Lower lobe of right lung (tissue), 2 donors: ENCODE measurements at regions not wholly inside any gene's neighbourhood (a gene's known extent, or its start where the extent isn't known, plus 50 kb on each side); places are given as distances from the start of the nearest gene placed in this dataset.
"Not testable (repeated sequence)": the region's sequence is repeated elsewhere in the genome, so short reads cannot be mapped to it uniquely, and the experiment has no call there.

ENCODE experiments used
- ATAC-seq, 2 donors: fragments of 200-7000 bp; cut with Tn5 transposase; one replicate each; pipeline ENCODE4 v1.9.1; 2020 to 2022; ENCODE audit warnings: mild to moderate bottlenecking in 2 of 2, moderate library complexity in 2 of 2
- DNase-seq: peaks from one replicate; pipeline ENCODE4 v3.0.0-alpha.2; 2020
- H3K27ac ChIP-seq: fragments of 200-600 bp; one replicate; pipeline ENCODE4 v1.8.0; 2022
- H3K27me3 ChIP-seq: fragments of 200-600 bp; one replicate; pipeline ENCODE4 v1.8.0; 2022; ENCODE audit warnings: low read depth
- H3K36me3 ChIP-seq: fragments of 200-600 bp; one replicate; pipeline ENCODE4 v1.8.0; 2022; ENCODE audit warnings: mild to moderate bottlenecking
- H3K4me1 ChIP-seq: fragments of 200-600 bp; one replicate; pipeline ENCODE4 v1.8.0; 2022
- H3K4me3 ChIP-seq: fragments of 200-600 bp; one replicate; pipeline ENCODE4 v1.8.0; 2022; ENCODE audit warnings: mild to moderate bottlenecking
- H3K9me3 ChIP-seq: fragments of 200-600 bp; one replicate; pipeline ENCODE4 v1.8.0; 2022
- intact Hi-C: fragments of 100-400 bp; cut with DNase I; formaldehyde crosslinking; loops from one replicate; pipeline ENCODE4 v1.11.0; 2022
- TF ChIP-seq, protein P1 (sequence below): fragments of 200-600 bp; IDR thresholded peaks from one replicate; pipeline ENCODE4 v1.8.0; 2022; ENCODE audit warnings: antibody characterized with exemption, mild to moderate bottlenecking
- donor health status: DM: no; HTN: yes; CAD: no; lungs with severe emphysema.

DNA sequence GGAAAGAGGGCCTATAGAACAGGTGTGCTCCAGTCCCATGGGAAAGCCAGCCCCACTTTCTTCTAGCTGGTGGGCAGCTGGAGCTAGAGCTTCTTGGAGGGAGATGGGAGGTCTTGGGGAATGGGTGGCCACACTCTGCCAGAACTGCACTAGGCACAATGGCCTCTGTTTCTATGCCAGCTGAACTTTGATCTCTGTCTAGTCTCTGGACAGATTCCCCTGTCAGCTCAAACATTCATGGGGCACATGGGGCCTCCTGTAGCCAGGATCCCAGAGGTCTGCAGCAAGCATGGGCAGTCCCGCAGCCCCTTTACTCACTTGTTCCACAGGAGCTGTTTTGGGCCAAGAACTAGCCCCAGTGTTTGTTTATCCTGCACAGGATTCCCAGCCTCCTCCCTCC lies 591.3 kb upstream of the HS3ST5 start:
- Histone ChIP-seq H3K36me3 (no peaks in the 10 kb centered on the region), H3K27ac (no peak overlapping the region), H3K4me1 (no peaks in the 10 kb centered on the region), H3K27me3 (no peaks in the 10 kb centered on the region), H3K4me3 (no peak overlapping the region), H3K9me3 (no peaks in the 10 kb centered on the region)
- peak in 1 of 2 donors; percentile 25 for ATAC-seq
- TF ChIP-seq, protein P1, sequence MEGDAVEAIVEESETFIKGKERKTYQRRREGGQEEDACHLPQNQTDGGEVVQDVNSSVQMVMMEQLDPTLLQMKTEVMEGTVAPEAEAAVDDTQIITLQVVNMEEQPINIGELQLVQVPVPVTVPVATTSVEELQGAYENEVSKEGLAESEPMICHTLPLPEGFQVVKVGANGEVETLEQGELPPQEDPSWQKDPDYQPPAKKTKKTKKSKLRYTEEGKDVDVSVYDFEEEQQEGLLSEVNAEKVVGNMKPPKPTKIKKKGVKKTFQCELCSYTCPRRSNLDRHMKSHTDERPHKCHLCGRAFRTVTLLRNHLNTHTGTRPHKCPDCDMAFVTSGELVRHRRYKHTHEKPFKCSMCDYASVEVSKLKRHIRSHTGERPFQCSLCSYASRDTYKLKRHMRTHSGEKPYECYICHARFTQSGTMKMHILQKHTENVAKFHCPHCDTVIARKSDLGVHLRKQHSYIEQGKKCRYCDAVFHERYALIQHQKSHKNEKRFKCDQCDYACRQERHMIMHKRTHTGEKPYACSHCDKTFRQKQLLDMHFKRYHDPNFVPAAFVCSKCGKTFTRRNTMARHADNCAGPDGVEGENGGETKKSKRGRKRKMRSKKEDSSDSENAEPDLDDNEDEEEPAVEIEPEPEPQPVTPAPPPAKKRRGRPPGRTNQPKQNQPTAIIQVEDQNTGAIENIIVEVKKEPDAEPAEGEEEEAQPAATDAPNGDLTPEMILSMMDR, result no peak
- intact Hi-C loops, result no loop called here
- DNase-seq, result no peak

DNA sequence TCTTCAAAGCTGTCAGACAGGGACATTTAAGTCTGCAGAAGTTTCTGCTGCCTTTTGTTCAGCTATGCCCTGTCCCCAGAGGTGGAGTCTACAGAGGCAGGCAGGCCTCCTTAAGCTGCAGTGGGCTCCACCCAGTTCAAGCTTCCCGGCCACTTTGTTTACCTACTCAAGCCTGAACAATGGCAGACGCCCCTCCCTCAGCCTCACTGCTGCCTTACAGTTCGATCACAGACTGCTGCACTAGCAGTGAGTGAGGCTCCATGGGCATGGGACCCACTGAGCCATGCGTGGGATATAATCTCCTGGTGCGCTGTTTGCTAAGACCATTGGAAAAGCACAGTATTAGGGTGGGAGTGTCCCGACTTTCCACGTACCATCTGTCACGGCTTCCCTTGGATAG lies 585.9 kb upstream of the HS3ST5 start:
- H3K36me3 ChIP-seq, ATAC-seq, H3K27ac ChIP-seq, H3K4me3 ChIP-seq, H3K27me3 ChIP-seq, intact Hi-C loops, H3K9me3 ChIP-seq, H3K4me1 ChIP-seq: not testable (repeated sequence)
- DNase-seq, result peak; percentile 24

DNA sequence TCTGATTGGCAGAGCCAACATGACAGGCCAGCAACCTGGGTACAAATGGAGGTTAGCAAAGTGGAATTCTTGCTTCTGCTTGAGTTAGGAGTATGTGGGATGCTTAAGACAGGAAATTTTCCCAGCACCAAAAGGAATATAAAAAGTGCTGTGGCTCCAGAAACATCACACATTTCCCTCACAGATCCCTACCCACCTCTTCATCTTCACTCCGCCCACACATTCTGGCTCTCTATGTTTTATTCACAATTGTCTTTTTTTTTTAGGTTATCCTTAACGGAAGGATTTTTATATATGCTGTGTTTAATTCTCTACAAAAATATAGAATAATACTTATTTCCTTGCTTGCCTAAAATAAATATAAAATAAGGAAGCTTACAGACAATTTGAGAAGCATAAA lies 563.3 kb upstream of the HS3ST5 start:
- no peaks in the 10 kb centered on the region for H3K9me3 ChIP-seq
- H3K4me3 ChIP-seq, result no peak overlapping the region
- TF ChIP-seq, protein P1, result no peak
- intact Hi-C loops, result no loop called here
- no peaks in the 10 kb centered on the region for H3K27me3 ChIP-seq
- no peaks in the 10 kb centered on the region for H3K36me3 ChIP-seq
- no peaks in the 10 kb centered on the region for H3K4me1 ChIP-seq
- ATAC-seq, result no peak
- H3K27ac ChIP-seq, result no peak overlapping the region
- no peak for DNase-seq

DNA sequence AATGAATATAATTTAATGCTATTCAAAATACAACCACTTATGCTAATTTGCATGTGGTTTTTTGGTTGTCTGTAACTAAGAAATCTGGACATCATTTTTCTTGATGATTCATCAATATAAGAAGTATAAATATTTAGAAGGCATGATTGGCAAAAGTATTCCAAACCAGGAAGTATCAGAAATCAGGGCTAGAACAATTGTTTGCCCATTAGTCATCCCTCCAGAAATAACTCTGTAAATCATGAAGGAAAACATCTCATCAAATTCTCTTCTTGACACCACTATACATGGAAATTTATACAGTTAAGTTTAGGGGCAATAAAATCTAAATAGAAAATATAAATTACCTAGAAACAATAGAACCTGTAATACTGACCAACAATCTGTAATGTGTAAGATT lies 554.7 kb upstream of the HS3ST5 start:
- intact Hi-C loops, result no loop called here

DNA sequence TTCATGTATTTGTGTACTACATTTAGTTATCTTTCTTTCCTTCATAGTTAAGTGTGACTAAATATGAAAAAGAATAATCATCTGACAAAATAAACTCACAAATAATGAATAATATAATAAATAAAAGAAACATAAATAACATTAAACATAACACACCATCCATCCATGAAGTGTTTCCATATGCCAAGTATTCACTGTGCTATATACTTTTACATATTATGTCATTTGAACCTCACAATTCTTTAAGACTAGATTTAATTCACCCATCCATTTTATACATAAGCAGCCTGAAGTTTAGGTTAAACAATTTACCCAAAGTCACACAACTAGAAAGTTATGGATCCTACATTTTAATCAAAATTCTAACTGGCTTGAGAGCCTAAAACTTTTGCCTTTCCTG lies 549.4 kb upstream of the HS3ST5 start:
- TF ChIP-seq, protein P1, result no peak
- H3K27me3 ChIP-seq, result no peaks in the 10 kb centered on the region
- no peak overlapping the region for H3K4me3 ChIP-seq
- no peak overlapping the region for H3K27ac ChIP-seq
- DNase-seq, result no peak
- no peaks in the 10 kb centered on the region for H3K9me3 ChIP-seq
- intact Hi-C loops, result no loop called here
- no peak for ATAC-seq
- no peaks in the 10 kb centered on the region for H3K4me1 ChIP-seq
- H3K36me3 ChIP-seq, result no peaks in the 10 kb centered on the region

More for the DNA sequence above, 554.7 kb upstream of the HS3ST5 start:
- no peaks in the 10 kb centered on the region for H3K4me1 ChIP-seq
- TF ChIP-seq, protein P1, result no peak
- H3K27ac ChIP-seq, result no peak overlapping the region
- ATAC-seq (no peak), DNase-seq (no peak)
- H3K27me3 ChIP-seq, result no peaks in the 10 kb centered on the region
- H3K9me3 ChIP-seq, result peaks cover 9% of the 10 kb centered on the region
- H3K4me3 ChIP-seq, result no peak overlapping the region
- no peaks in the 10 kb centered on the region for H3K36me3 ChIP-seq

DNA sequence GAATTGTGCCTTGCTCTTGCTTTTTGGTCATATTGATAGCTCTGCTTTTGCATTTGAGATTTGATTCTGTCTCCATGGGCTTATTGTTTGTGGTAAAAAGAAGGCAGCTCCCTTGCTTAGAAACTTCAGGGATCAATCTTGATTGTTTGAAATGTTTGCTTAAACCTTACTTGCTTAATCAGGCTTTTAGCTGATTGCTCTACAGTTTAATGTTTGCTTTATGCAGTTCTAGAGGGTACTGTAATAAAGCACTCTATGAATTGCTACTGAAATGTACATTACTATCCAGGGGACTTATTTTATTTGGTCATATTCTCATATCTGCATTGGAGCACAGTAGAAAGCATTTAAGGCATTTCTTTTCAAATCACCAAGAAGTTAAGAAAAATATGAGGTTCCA lies 545.4 kb upstream of the HS3ST5 start:
- intact Hi-C loops, result no loop called here

More for the DNA sequence above, 545.4 kb upstream of the HS3ST5 start:
- DNase-seq, result no peak
- H3K27me3 ChIP-seq, result no peaks in the 10 kb centered on the region
- ATAC-seq, result no peak
- TF ChIP-seq, protein P1, result no peak
- H3K4me1 ChIP-seq, result no peaks in the 10 kb centered on the region
- H3K9me3 ChIP-seq, result no peaks in the 10 kb centered on the region
- H3K27ac ChIP-seq, result no peak overlapping the region
- no peaks in the 10 kb centered on the region for H3K36me3 ChIP-seq
- H3K4me3 ChIP-seq, result no peak overlapping the region
